HCT116 (cell line): ENCODE measurements at regions not wholly inside any gene's neighbourhood (a gene's known extent, or its start where the extent isn't known, plus 50 kb on each side); places are given as distances from the start of the nearest gene placed in this dataset.

ENCODE experiments used
- ATAC-seq: fragments of 200-7000 bp; cut with Tn5 transposase; 2 replicates; pipeline ENCODE4 v1.9.1; 2020; ENCODE audit warnings: mild to moderate bottlenecking, moderate library complexity
- BruUV-seq: library from RNA; stranded (reverse); fragments of 400-500 nt; replicated peaks from 2 replicates; lab custom pipeline; 2021; lab: Mats Ljungman, UMichigan
- CTCF ChIA-PET: fragments of 300-600 bp; sonication (Branson Sonifier 250); formaldehyde crosslinking; loops from one replicate; lab custom pipeline; 2021; ENCODE audit warnings: antibody characterized with exemption; lab: Charles Lee
- POLR2A ChIA-PET: fragments of 300-600, 350-600 bp; sonication (Branson Sonifier 250); formaldehyde crosslinking; loops from one replicate; lab custom pipeline; 2021; ENCODE audit warnings: antibody characterized with exemption; lab: Charles Lee
- RAD21 ChIA-PET, 2 experiments: fragments of 300-600 bp; sonication (Branson Sonifier 250); formaldehyde crosslinking; loops; one replicate each; lab custom pipeline; 2023; ENCODE audit warnings: low total read pairs in 2 of 2; ENCODE audit not compliant: uncharacterized antibody in 2 of 2, unreplicated experiment in 2 of 2, low non-redundant PET in 1 of 2; lab: Charles Lee
- DNase-seq: peaks from one replicate; pipeline ENCODE4 v3.0.0-alpha.2; 2010; ENCODE audit warnings: low read depth, low spot score
- H2AFZ ChIP-seq: fragments of 200-600 bp; shearing (Covaris generic), sonication (generic); 2 replicates; pipeline ENCODE4 v1.6.1; 2017; ENCODE audit warnings: low read depth, mixed run types, mixed read lengths, antibody characterized with exemption, low read length; ENCODE audit not compliant: poor library complexity, severe bottlenecking
- H3K27ac ChIP-seq: 2 replicates; pipeline ENCODE4 v1.5.1; 2012; ENCODE audit warnings: low read depth, low read length
- H3K27me3 ChIP-seq: fragments of 200-600 bp; sonication (generic); 2 replicates; pipeline ENCODE4 v1.6.1; 2016; ENCODE audit warnings: mixed run types, low read length, mixed read lengths; ENCODE audit not compliant: insufficient read depth
- H3K36me3 ChIP-seq, 2 experiments: fragments of 200-500 bp in 1 of 2; fragments of 200-600 bp in 1 of 2; sonication (Bioruptor generic) in 1 of 2; sonication (generic) in 1 of 2; 2 replicates each; pipeline versions ENCODE4 v1.5.1 to v1.6.1; 2014 to 2016; ENCODE audit warnings: low read length in 2 of 2, inconsistent platforms in 1 of 2, mixed read lengths in 1 of 2, mixed run types in 1 of 2; ENCODE audit not compliant: insufficient read depth in 2 of 2, control insufficient read depth in 1 of 2
- H3K4me1 ChIP-seq, 2 experiments: fragments of 200-600 bp in 1 of 2; sonication (generic) in 1 of 2; 2 replicates each; pipeline versions ENCODE4 v1.5.1 to v1.6.1; 2012 to 2017; ENCODE audit warnings: low read length in 2 of 2, inconsistent platforms in 1 of 2, mild to moderate bottlenecking in 1 of 2, mixed read lengths in 1 of 2, mixed run types in 1 of 2, moderate library complexity in 1 of 2; ENCODE audit not compliant: insufficient read depth in 2 of 2, control insufficient read depth in 1 of 2
- H3K4me2 ChIP-seq: fragments of 200-600 bp; sonication (generic); 2 replicates; pipeline ENCODE4 v1.6.1; 2017; ENCODE audit warnings: mixed run types, low read length, mixed read lengths
- H3K4me3 ChIP-seq, 2 experiments: fragments of 200-600 bp in 1 of 2; sonication (generic) in 1 of 2; replicated peaks in 1 of 2; 2 replicates each; pipeline ENCODE4 v1.5.1; 2011 to 2016; ENCODE audit warnings: low read length in 2 of 2, control low read depth in 1 of 2, low read depth in 1 of 2, mild to moderate bottlenecking in 1 of 2, mixed read lengths in 1 of 2, mixed run types in 1 of 2
- H3K79me2 ChIP-seq: fragments of 200-600 bp; sonication (generic); 2 replicates; pipeline ENCODE4 v1.6.1; 2017; ENCODE audit warnings: mild to moderate bottlenecking, mixed run types, low read length, moderate library complexity, mixed read lengths; ENCODE audit not compliant: insufficient read depth
- H3K9ac ChIP-seq: fragments of 200-600 bp; sonication (generic); 2 replicates; pipeline ENCODE4 v1.6.1; 2016; ENCODE audit warnings: low read length, mixed read lengths
- H3K9me2 ChIP-seq: fragments of 200-600 bp; sonication (generic), shearing (Covaris generic); 2 replicates; pipeline ENCODE4 v1.6.1; 2017; ENCODE audit warnings: mixed run types, mild to moderate bottlenecking, moderate library complexity; ENCODE audit not compliant: insufficient read depth
- H3K9me3 ChIP-seq, 2 experiments: fragments of 200-500 bp in 1 of 2; fragments of 200-600 bp in 1 of 2; sonication (Bioruptor generic) in 1 of 2; sonication (generic) in 1 of 2; 2 replicates each; pipeline ENCODE4 v1.6.1; 2014 to 2017; ENCODE audit warnings: low read length in 2 of 2, mixed read lengths in 2 of 2, inconsistent platforms in 1 of 2, low read depth in 1 of 2, mild to moderate bottlenecking in 1 of 2, mixed run types in 1 of 2, moderate library complexity in 1 of 2; ENCODE audit not compliant: control insufficient read depth in 1 of 2, insufficient read depth in 1 of 2
- H4K20me1 ChIP-seq: fragments of 200-600 bp; sonication (generic), shearing (Covaris generic); 2 replicates; pipeline ENCODE4 v1.6.1; 2017; ENCODE audit warnings: mixed run types, mild to moderate bottlenecking, moderate library complexity; ENCODE audit not compliant: insufficient read depth
- ATF3 ChIP-seq: IDR thresholded peaks from 2 replicates; pipeline ENCODE4 v1.6.1; 2012
- CEBPB ChIP-seq: IDR thresholded peaks from 2 replicates; pipeline ENCODE4 v1.6.1; 2012; ENCODE audit warnings: low read depth
- CTCF ChIP-seq, 3 experiments: fragments of 200-600 bp in 1 of 3; sonication (generic) in 1 of 3; IDR thresholded peaks in 2 of 3; conservative IDR thresholded peaks in 1 of 3; 2 replicates each; pipeline ENCODE4 v1.5.1; 2012 to 2017; ENCODE audit warnings: low read depth in 2 of 3, low read length in 2 of 3, antibody characterized with exemption in 1 of 3, borderline replicate concordance in 1 of 3, control low read depth in 1 of 3, mild to moderate bottlenecking in 1 of 3, mixed read lengths in 1 of 3, mixed run types in 1 of 3, moderate library complexity in 1 of 3; ENCODE audit not compliant: insufficient read depth in 1 of 3
- EGR1 ChIP-seq: IDR thresholded peaks from 2 replicates; pipeline ENCODE4 v1.6.1; 2012; ENCODE audit warnings: low read depth
- ELF1 ChIP-seq: IDR thresholded peaks from 2 replicates; pipeline ENCODE4 v1.6.1; 2012; ENCODE audit warnings: low read depth, borderline replicate concordance
- EZH2 ChIP-seq: fragments of 200-600 bp; sonication (generic); IDR thresholded peaks from 2 replicates; pipeline ENCODE4 v1.6.1; 2017; ENCODE audit warnings: antibody characterized with exemption, mixed run types
- EZH2phosphoT487 ChIP-seq: fragments of 200-600 bp; IDR thresholded peaks from 2 replicates; pipeline ENCODE4 v1.6.1; 2018; ENCODE audit warnings: antibody characterized with exemption, borderline replicate concordance
- JUND ChIP-seq: IDR thresholded peaks from 2 replicates; pipeline ENCODE4 v1.6.1; 2012
- MAX ChIP-seq: IDR thresholded peaks from 2 replicates; pipeline ENCODE4 v1.6.1; 2012
- POLR2A ChIP-seq: IDR thresholded peaks from 2 replicates; pipeline ENCODE4 v1.7.0; 2011; ENCODE audit warnings: borderline replicate concordance; ENCODE audit not compliant: insufficient read depth, insufficient read length; ENCODE audit errors: extremely low read depth
- POLR2AphosphoS5 ChIP-seq: IDR thresholded peaks from 2 replicates; pipeline ENCODE4 v1.6.1; 2011; ENCODE audit warnings: mild to moderate bottlenecking, low read depth, low read length, moderate library complexity
- RAD21 ChIP-seq: IDR thresholded peaks from 2 replicates; pipeline ENCODE4 v1.6.1; 2012; ENCODE audit warnings: low read depth, mild to moderate bottlenecking
- REST ChIP-seq: IDR thresholded peaks from 2 replicates; pipeline ENCODE4 v1.6.1; 2012; ENCODE audit warnings: low read depth
- SP1 ChIP-seq: IDR thresholded peaks from 2 replicates; pipeline ENCODE4 v1.6.1; 2012; ENCODE audit warnings: low read depth
- SRF ChIP-seq: IDR thresholded peaks from 2 replicates; pipeline ENCODE4 v1.6.1; 2012; ENCODE audit warnings: low read depth
- TCF7L2 ChIP-seq: IDR thresholded peaks from 2 replicates; pipeline ENCODE4 v1.7.0; 2011; ENCODE audit warnings: borderline replicate concordance, inconsistent platforms; ENCODE audit not compliant: insufficient read depth, insufficient read length; ENCODE audit errors: extremely low read depth
- ZBTB33 ChIP-seq: IDR thresholded peaks from 2 replicates; pipeline ENCODE4 v1.6.1; 2011; ENCODE audit warnings: mild to moderate bottlenecking, low read length, moderate library complexity; ENCODE audit not compliant: insufficient replicate concordance; ENCODE audit errors: extremely low read depth
- ZFX ChIP-seq: fragments of 450-650 bp; IDR thresholded peaks from 2 replicates; pipeline ENCODE4 v1.6.1; 2017
- ZNF274 ChIP-seq: fragments of 200-500 bp; sonication (Bioruptor generic); IDR thresholded peaks from 2 replicates; pipeline ENCODE4 v1.6.1; 2014; ENCODE audit warnings: mild to moderate bottlenecking, low read depth, low read length, inconsistent platforms
- intact Hi-C: fragments of 100-400 bp; cut with micrococcal nuclease; formaldehyde crosslinking; loops from 2 replicates; pipeline ENCODE4 v1.10.0; 2022

GRCh38 chrX:155682834-155683233 is 70.1 kb upstream of the TMLHE start:
- Histone ChIP-seq H3K36me3 (no peaks in the 10 kb centered on the region), H3K4me1 (no peaks in the 10 kb centered on the region), H3K4me3 (no peak overlapping the region), H3K27me3 (no peaks in the 10 kb centered on the region), H3K27ac (no peak overlapping the region), H3K9me2 (no peaks in the 10 kb centered on the region), H3K4me2 (no peak overlapping the region), H3K9me3 (no peaks in the 10 kb centered on the region), H2AFZ (no peak overlapping the region), H4K20me1 (no peaks in the 10 kb centered on the region), H3K9ac (no peak overlapping the region)
- BruUV-seq = no TSS peak
- CTCF ChIA-PET = no interaction called here
- DNase-seq (no peak), ATAC-seq (no peak)
- intact Hi-C loops = no loop called here
- POLR2A ChIA-PET = no interaction called here
- TF ChIP-seq POLR2A = no peak
- no peak for TF ChIP-seq EGR1
- TF ChIP-seq MAX = no peak
- TF ChIP-seq CEBPB = no peak
- no peak for TF ChIP-seq TCF7L2
- TF ChIP-seq POLR2AphosphoS5 = no peak
- TF ChIP-seq EZH2phosphoT487 = no peak
- no peak for TF ChIP-seq SRF
- TF ChIP-seq ELF1 = no peak
- no peak for TF ChIP-seq ATF3
- TF ChIP-seq CTCF (IDR thresholded peaks at IDR 0.05 in 2 of 3, conservative IDR thresholded peaks at IDR 0.05 in 1 of 3; ENCODE audit: borderline replicate concordance in 1 of 3, insufficient read depth in 1 of 3, low read depth in 2 of 3, low read length in 2 of 3) = no peak
- no peak for TF ChIP-seq RAD21
- TF ChIP-seq ZFX = no peak
- TF ChIP-seq EZH2 = no peak
- no peak for TF ChIP-seq REST
- no peak for TF ChIP-seq ZNF274
- no peak for TF ChIP-seq JUND
- TF ChIP-seq SP1 = no peak
- TF ChIP-seq ZBTB33 = no peak
- TF ChIP-seq, all 23 proteins: peak for 0
- no peaks in the 10 kb centered on the region for H3K79me2 ChIP-seq
- RAD21 ChIA-PET = no interaction called here
